HG02943 (cell line): ENCODE measurements at regions not wholly inside any gene's neighbourhood (a gene's known extent, or its start where the extent isn't known, plus 50 kb on each side); places are given as distances from the start of the nearest gene placed in this dataset.

Source experiments
- ATAC-seq: cut with Tn5 transposase; IDR thresholded peaks from one replicate; pipeline ENCODE4 v1.9.1; 2021; ENCODE audit warnings: mild to moderate bottlenecking, low read depth, moderate library complexity; ENCODE audit not compliant: unreplicated experiment

GRCh38 chr11:13868710-13869397 is 93.7 kb upstream of the SPON1 start:
- ATAC-seq = no peak

- no peak for ATAC-seq
Observed at GRCh38 chr11:13869398-13869886, 93.1 kb upstream of the SPON1 start.

GRCh38 chr11:13874597-13874996 is 87.9 kb upstream of the SPON1 start:
- ATAC-seq = no peak

GRCh38 chr11:13875643-13876042 is 86.9 kb upstream of the SPON1 start:
- ATAC-seq = no peak

GRCh38 chr11:13876423-13876822 is 86.1 kb upstream of the SPON1 start:
- ATAC-seq = no peak

- no peak for ATAC-seq
Observed at GRCh38 chr11:13878077-13878476, 84.4 kb upstream of the SPON1 start.

- no peak for ATAC-seq
Observed at GRCh38 chr11:13880634-13881033, 81.9 kb upstream of the SPON1 start.

- ATAC-seq = no peak
Observed at GRCh38 chr11:13881226-13881905, 81.2 kb upstream of the SPON1 start.

- no peak for ATAC-seq
Observed at GRCh38 chr11:13883042-13883441, 79.5 kb upstream of the SPON1 start.

- no peak for ATAC-seq
Observed at GRCh38 chr11:13883589-13883988, 78.9 kb upstream of the SPON1 start.

GRCh38 chr11:13884158-13884799 is 78.2 kb upstream of the SPON1 start:
- ATAC-seq = no peak

GRCh38 chr11:13885083-13885482 is 77.4 kb upstream of the SPON1 start:
- no peak for ATAC-seq

GRCh38 chr11:13889552-13890249 is 72.8 kb upstream of the SPON1 start:
- no peak for ATAC-seq

GRCh38 chr11:13891911-13892310 is 70.6 kb upstream of the SPON1 start:
- ATAC-seq = no peak

GRCh38 chr11:13896175-13896980 is 66.1 kb upstream of the SPON1 start:
- ATAC-seq = no peak

GRCh38 chr11:13896981-13897353 is 65.6 kb upstream of the SPON1 start:
- ATAC-seq = no peak

GRCh38 chr11:13897646-13898276 is 64.8 kb upstream of the SPON1 start:
- ATAC-seq = no peak

GRCh38 chr11:13899603-13900002 is 62.9 kb upstream of the SPON1 start:
- no peak for ATAC-seq

GRCh38 chr11:13902523-13902922 is 60.0 kb upstream of the SPON1 start:
- ATAC-seq = no peak
